OCI-LY7 (cell line): ENCODE measurements at regions not wholly inside any gene's neighbourhood (a gene's known extent, or its start where the extent isn't known, plus 50 kb on each side); places are given as distances from the start of the nearest gene placed in this dataset.

Experiments used
- BruUV-seq: library from RNA; stranded (reverse); fragments of 400-500 nt; replicated peaks from 2 replicates; lab custom pipeline; 2021; lab: Mats Ljungman, UMichigan
- CTCF ChIA-PET: fragments of 300-600 bp; sonication (Branson Sonifier 250); formaldehyde crosslinking; loops from one replicate; lab custom pipeline; 2022; ENCODE audit warnings: antibody characterized with exemption; ENCODE audit not compliant: unreplicated experiment; lab: Charles Lee
- POLR2A ChIA-PET: fragments of 300-600 bp; sonication (Branson Sonifier 250); formaldehyde crosslinking; loops from one replicate; lab custom pipeline; 2022; ENCODE audit warnings: antibody characterized with exemption; lab: Charles Lee
- DNase-seq: peaks from one replicate; pipeline ENCODE4 v3.0.0-alpha.2; 2015; ENCODE audit warnings: low spot score
- H2AFZ ChIP-seq: fragments of 200-600 bp; sonication (generic), shearing (Covaris generic); 2 replicates; pipeline ENCODE4 v1.6.1; 2014; ENCODE audit warnings: mild to moderate bottlenecking, antibody characterized with exemption, low read length, moderate library complexity
- H3K27ac ChIP-seq: fragments of 200-600 bp; sonication (generic); 2 replicates; pipeline ENCODE4 v1.5.1; 2014; ENCODE audit warnings: mixed run types, low read depth, mild to moderate bottlenecking, moderate library complexity, low read length, inconsistent platforms; ENCODE audit not compliant: poor library complexity, severe bottlenecking
- H3K36me3 ChIP-seq: fragments of 200-600 bp; sonication (generic); 2 replicates; pipeline ENCODE4 v1.6.1; 2014; ENCODE audit warnings: mild to moderate bottlenecking, antibody characterized with exemption, low read length, moderate library complexity, mixed read lengths; ENCODE audit not compliant: insufficient read depth
- H3K4me1 ChIP-seq: fragments of 200-600 bp; sonication (generic); 2 replicates; pipeline ENCODE4 v1.5.1; 2014; ENCODE audit warnings: mild to moderate bottlenecking, low read length; ENCODE audit not compliant: insufficient read depth, poor library complexity, severe bottlenecking
- H3K4me2 ChIP-seq: fragments of 200-600 bp; sonication (generic); 2 replicates; pipeline ENCODE4 v1.6.1; 2014; ENCODE audit warnings: mild to moderate bottlenecking, low read length
- H3K4me3 ChIP-seq: fragments of 200-600 bp; sonication (generic); 2 replicates; pipeline ENCODE4 v1.5.1; 2014; ENCODE audit warnings: mild to moderate bottlenecking, low read depth, low read length; ENCODE audit not compliant: poor library complexity, severe bottlenecking
- H3K79me2 ChIP-seq: fragments of 200-600 bp; sonication (generic); 2 replicates; pipeline ENCODE4 v1.6.1; 2016; ENCODE audit warnings: low read depth, mild to moderate bottlenecking, low read length, moderate library complexity, mixed read lengths; ENCODE audit not compliant: insufficient read depth
- H3K9me2 ChIP-seq: fragments of 200-600 bp; sonication (generic); 2 replicates; pipeline ENCODE4 v1.6.1; 2016; ENCODE audit warnings: mild to moderate bottlenecking, low read length, mixed read lengths; ENCODE audit not compliant: insufficient read depth
- H3K9me3 ChIP-seq: fragments of 200-600 bp; sonication (generic); 2 replicates; pipeline ENCODE4 v1.6.1; 2014; ENCODE audit warnings: mild to moderate bottlenecking, mixed run types, low read length, mixed read lengths
- H4K20me1 ChIP-seq: fragments of 200-600 bp; sonication (generic); 2 replicates; pipeline ENCODE4 v1.6.1; 2014; ENCODE audit warnings: mild to moderate bottlenecking, antibody characterized with exemption, low read length, moderate library complexity, mixed read lengths; ENCODE audit not compliant: insufficient read depth
- EZH2phosphoT487 ChIP-seq: fragments of 200-600 bp; sonication (generic); IDR thresholded peaks from 2 replicates; pipeline ENCODE4 v1.6.1; 2018; ENCODE audit warnings: low read depth, borderline replicate concordance, mild to moderate bottlenecking, mixed run types, antibody characterized with exemption, low read length, moderate library complexity, mixed read lengths
- intact Hi-C: fragments of 100-400 bp; cut with micrococcal nuclease; formaldehyde crosslinking; loops from one replicate; pipeline ENCODE4 v1.10.0; 2022; ENCODE audit not compliant: unreplicated experiment
- TF ChIP-seq, protein P1 (sequence below): fragments of 200-600 bp; sonication (generic); conservative IDR thresholded peaks from 2 replicates; pipeline ENCODE4 v1.5.1; 2014; ENCODE audit warnings: mild to moderate bottlenecking, antibody characterized with exemption, low read length, moderate library complexity, mixed read lengths

DNA sequence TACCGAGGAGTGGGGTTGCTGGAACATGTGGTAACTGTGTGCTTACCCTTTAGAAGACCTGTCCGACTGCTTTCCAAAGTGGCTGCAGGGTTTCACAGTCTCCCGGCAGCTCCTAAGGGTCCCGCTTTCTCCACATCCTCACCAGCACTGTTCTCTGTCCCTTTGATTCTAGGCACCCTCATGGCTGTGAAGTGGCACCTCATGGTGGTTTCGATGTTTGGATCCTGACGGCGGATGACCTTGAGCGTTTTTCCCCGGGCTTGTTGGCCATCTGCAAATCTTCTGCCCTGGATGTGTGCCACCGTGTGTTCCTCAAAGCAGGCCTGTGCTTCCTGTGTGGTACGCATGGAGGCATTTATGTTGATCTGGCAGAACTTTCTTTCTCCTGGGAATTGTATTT is 292.5 kb upstream of the HDAC4 start:
- Histone ChIP-seq H3K79me2 (no peaks in the 10 kb centered on the region), H3K4me2 (no peak overlapping the region), H3K9me3 (no peaks in the 10 kb centered on the region), H3K36me3 (no peaks in the 10 kb centered on the region), H3K4me1 (no peaks in the 10 kb centered on the region), H3K27ac (no peak overlapping the region), H2AFZ (no peak overlapping the region), H3K4me3 (no peak overlapping the region), H4K20me1 (no peaks in the 10 kb centered on the region), H3K9me2 (no peaks in the 10 kb centered on the region)
- POLR2A ChIA-PET = no interaction called here
- CTCF ChIA-PET = no interaction called here
- no TSS peak for BruUV-seq
- TF ChIP-seq, protein P1, sequence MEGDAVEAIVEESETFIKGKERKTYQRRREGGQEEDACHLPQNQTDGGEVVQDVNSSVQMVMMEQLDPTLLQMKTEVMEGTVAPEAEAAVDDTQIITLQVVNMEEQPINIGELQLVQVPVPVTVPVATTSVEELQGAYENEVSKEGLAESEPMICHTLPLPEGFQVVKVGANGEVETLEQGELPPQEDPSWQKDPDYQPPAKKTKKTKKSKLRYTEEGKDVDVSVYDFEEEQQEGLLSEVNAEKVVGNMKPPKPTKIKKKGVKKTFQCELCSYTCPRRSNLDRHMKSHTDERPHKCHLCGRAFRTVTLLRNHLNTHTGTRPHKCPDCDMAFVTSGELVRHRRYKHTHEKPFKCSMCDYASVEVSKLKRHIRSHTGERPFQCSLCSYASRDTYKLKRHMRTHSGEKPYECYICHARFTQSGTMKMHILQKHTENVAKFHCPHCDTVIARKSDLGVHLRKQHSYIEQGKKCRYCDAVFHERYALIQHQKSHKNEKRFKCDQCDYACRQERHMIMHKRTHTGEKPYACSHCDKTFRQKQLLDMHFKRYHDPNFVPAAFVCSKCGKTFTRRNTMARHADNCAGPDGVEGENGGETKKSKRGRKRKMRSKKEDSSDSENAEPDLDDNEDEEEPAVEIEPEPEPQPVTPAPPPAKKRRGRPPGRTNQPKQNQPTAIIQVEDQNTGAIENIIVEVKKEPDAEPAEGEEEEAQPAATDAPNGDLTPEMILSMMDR = no peak
- no peak for TF ChIP-seq EZH2phosphoT487
- DNase-seq = no peak
- intact Hi-C loops = no loop called here

DNA sequence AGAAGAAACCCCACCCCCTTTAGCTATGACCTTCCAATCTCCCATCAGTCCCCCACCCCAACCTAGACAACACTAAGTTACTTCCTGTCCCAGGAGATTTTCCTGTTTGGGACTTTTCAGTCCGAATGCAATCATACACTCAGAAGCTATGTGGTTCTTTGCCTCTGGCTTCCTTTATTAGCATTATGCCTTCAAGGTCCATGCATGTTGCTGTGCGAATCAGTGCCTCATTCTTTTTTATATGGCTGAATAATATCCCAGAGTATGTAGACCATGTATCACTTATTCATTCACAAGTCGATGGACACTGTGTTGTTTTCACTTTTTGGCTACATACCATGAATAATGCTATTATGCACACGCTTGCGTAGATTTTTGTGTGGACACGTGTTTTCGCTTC is 292.1 kb upstream of the HDAC4 start:
- H3K27ac ChIP-seq = no peak overlapping the region
- H3K4me3 ChIP-seq = no peak overlapping the region
- no peaks in the 10 kb centered on the region for H3K9me3 ChIP-seq
- intact Hi-C loops = no loop called here
- no peak overlapping the region for H2AFZ ChIP-seq
- TF ChIP-seq, protein P1 = no peak
- TF ChIP-seq EZH2phosphoT487 = no peak
- no peak overlapping the region for H3K4me2 ChIP-seq
- no peaks in the 10 kb centered on the region for H3K79me2 ChIP-seq
- H3K4me1 ChIP-seq = no peaks in the 10 kb centered on the region
- DNase-seq = no peak
- H4K20me1 ChIP-seq = no peaks in the 10 kb centered on the region
- no TSS peak for BruUV-seq
- CTCF ChIA-PET = no interaction called here
- no peaks in the 10 kb centered on the region for H3K36me3 ChIP-seq
- H3K9me2 ChIP-seq = no peaks in the 10 kb centered on the region
- POLR2A ChIA-PET = interaction anchor here (0.7 kb wide), 1 partner anchor 21 kb away, joined by 3 read pairs; no protein-coding TSS in a partner anchor

DNA sequence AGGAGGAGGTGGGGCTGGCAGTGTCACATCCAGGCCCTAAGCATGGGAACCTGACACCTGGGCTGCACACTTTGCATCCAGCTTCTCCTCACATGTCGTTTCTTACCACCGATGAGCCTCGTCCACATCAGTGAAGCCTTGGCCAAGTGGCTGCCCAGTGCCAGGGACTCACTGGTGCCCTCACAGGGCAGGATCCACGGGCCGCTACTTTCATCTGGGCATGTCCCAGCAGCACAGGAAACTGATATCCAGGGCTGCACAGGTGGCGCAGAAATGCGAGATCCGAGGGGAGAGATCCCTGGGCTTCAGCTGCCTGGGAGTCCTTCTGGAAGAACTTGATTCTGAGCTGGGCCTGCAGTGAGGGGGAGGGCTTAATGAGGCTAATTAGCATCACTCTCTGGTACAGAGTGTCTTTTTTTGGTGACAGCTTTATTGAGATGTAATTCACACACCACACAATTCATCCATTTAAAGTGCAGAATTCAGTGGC is 291.6 kb upstream of the HDAC4 start:
- no peak for TF ChIP-seq EZH2phosphoT487
- TF ChIP-seq, protein P1 = no peak
- no peak overlapping the region for H3K4me3 ChIP-seq
- H3K4me2 ChIP-seq = no peak overlapping the region
- intact Hi-C loops = no loop called here
- DNase-seq = no peak
- no peaks in the 10 kb centered on the region for H3K79me2 ChIP-seq
- H3K36me3 ChIP-seq = no peaks in the 10 kb centered on the region
- H3K27ac ChIP-seq = no peak overlapping the region
- BruUV-seq = no TSS peak
- H3K4me1 ChIP-seq = no peaks in the 10 kb centered on the region
- H2AFZ ChIP-seq = no peak overlapping the region
- no peaks in the 10 kb centered on the region for H4K20me1 ChIP-seq
- ChIA-PET POLR2A (interaction anchor here (0.7 kb wide), 1 partner anchor 21 kb away, joined by 3 read pairs; no protein-coding TSS in a partner anchor), CTCF (no interaction called here)
- no peaks in the 10 kb centered on the region for H3K9me3 ChIP-seq
- H3K9me2 ChIP-seq = no peaks in the 10 kb centered on the region
